HUES6 (cell line): ENCODE measurements at regions not wholly inside any gene's neighbourhood (a gene's known extent, or its start where the extent isn't known, plus 50 kb on each side); places are given as distances from the start of the nearest gene placed in this dataset.

Experiments used
- H3K27ac ChIP-seq: 2 replicates; pipeline ENCODE4 v1.7.0; 2013; ENCODE audit warnings: low read depth, mild to moderate bottlenecking, low read length, inconsistent platforms
- H3K27me3 ChIP-seq: 2 replicates; pipeline ENCODE4 v1.6.1; 2013; ENCODE audit warnings: low read length; ENCODE audit not compliant: control insufficient read depth, insufficient read depth
- H3K36me3 ChIP-seq: 2 replicates; pipeline ENCODE4 v1.6.1; 2013; ENCODE audit warnings: low read length; ENCODE audit not compliant: control insufficient read depth, insufficient read depth
- H3K4me1 ChIP-seq: 2 replicates; pipeline ENCODE4 v1.6.1; 2013; ENCODE audit warnings: low read length; ENCODE audit not compliant: control insufficient read depth, insufficient read depth
- H3K4me3 ChIP-seq: 2 replicates; pipeline ENCODE4 v1.5.1; 2013; ENCODE audit warnings: low read depth, low read length
- H3K9ac ChIP-seq: one replicate; pipeline ENCODE4 v1.6.1; 2013; ENCODE audit warnings: mild to moderate bottlenecking, low read length
- H3K9me3 ChIP-seq: 2 replicates; pipeline ENCODE4 v1.6.1; 2013; ENCODE audit warnings: low read depth, low read length; ENCODE audit not compliant: control insufficient read depth, insufficient read depth

- no peak overlapping the region for H3K9ac ChIP-seq
- H3K27me3 ChIP-seq = no peaks in the 10 kb centered on the region
- H3K4me1 ChIP-seq = peaks cover 6% of the 10 kb centered on the region
- no peaks in the 10 kb centered on the region for H3K9me3 ChIP-seq
- no peaks in the 10 kb centered on the region for H3K36me3 ChIP-seq
- H3K4me3 ChIP-seq = no peak overlapping the region
- no peak overlapping the region for H3K27ac ChIP-seq
These were observed 182.8 kb downstream of the NRIP1 start for GRCh38 chr21:14881863-14882499.

DNA sequence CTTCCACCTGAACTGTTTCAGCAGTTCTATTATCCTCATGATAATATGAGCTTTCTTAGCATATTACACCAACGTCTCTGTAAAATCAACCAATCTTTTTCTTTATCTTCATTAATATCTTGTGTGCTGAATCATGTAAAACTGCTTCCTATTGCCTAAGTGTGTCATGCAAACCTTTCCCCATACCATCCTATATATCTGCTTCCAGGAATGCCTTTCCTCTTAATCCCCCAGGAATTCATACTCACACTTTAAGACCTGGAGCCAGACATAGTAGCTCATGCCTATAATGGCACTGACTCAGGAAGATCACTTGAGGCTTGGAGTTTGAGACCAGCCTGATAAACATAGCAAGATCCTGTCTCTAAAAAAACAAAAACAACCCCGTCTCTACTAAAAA lies 183.9 kb downstream of the NRIP1 start:
- H3K27ac ChIP-seq = no peak overlapping the region
- no peaks in the 10 kb centered on the region for H3K9me3 ChIP-seq
- H3K9ac ChIP-seq = no peak overlapping the region
- H3K27me3 ChIP-seq = no peaks in the 10 kb centered on the region
- H3K4me1 ChIP-seq = peaks cover 6% of the 10 kb centered on the region
- no peak overlapping the region for H3K4me3 ChIP-seq
- H3K36me3 ChIP-seq = no peaks in the 10 kb centered on the region

GRCh38 chr21:14879458-14879857 lies 185.3 kb downstream of the NRIP1 start:
- H3K9me3 ChIP-seq = no peaks in the 10 kb centered on the region
- H3K4me3 ChIP-seq = no peak overlapping the region
- no peaks in the 10 kb centered on the region for H3K27me3 ChIP-seq
- no peak overlapping the region for H3K9ac ChIP-seq
- H3K27ac ChIP-seq = no peak overlapping the region
- H3K4me1 ChIP-seq = no peaks in the 10 kb centered on the region; the same call in none of the 2 replicates
- no peaks in the 10 kb centered on the region for H3K36me3 ChIP-seq

- Histone ChIP-seq H3K4me3 (no peak overlapping the region), H3K27ac (no peak overlapping the region), H3K27me3 (no peaks in the 10 kb centered on the region), H3K4me1 (no peaks in the 10 kb centered on the region; the same call in none of the 2 replicates), H3K36me3 (no peaks in the 10 kb centered on the region), H3K9ac (no peak overlapping the region), H3K9me3 (no peaks in the 10 kb centered on the region)
These were observed 185.8 kb downstream of the NRIP1 start for GRCh38 chr21:14878971-14879370.

DNA sequence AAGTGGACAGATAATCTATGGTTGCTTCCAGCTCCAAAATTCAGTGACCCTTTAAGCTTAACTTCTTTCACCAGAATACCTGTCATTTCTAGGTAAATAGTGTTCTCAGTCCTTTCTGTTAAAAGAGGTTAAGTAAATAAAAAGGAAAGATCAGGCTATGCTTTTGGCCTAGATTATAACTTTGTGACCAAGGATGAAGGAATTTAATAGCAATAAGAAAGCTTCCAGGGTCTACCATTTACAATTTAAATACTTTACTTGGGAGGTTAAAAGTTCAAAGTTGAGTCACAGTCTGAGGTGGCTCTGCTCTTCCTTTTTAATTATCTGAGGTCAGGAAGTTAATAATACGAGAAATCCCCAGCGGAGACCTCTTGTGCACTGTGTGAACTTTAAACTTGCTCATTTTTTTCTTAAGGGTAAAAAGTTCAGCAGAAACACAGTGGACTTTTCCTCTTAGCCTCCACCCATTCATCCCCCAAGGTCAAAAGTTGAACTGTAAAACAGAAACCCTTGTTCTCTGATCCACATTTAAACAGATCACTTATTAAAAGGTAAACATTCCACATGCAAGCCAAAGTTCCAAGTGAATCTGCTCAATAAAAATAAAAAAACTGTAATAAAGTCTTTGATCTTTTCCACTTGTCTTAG lies 187.1 kb downstream of the NRIP1 start:
- Histone ChIP-seq H3K27me3 (no peaks in the 10 kb centered on the region), H3K4me1 (no peaks in the 10 kb centered on the region; the same call in none of the 2 replicates), H3K9ac (no peak overlapping the region), H3K9me3 (no peaks in the 10 kb centered on the region), H3K4me3 (no peak overlapping the region), H3K36me3 (no peaks in the 10 kb centered on the region), H3K27ac (no peak overlapping the region)

GRCh38 chr21:14876524-14876840 lies 188.3 kb downstream of the NRIP1 start:
- Histone ChIP-seq H3K9ac (no peak overlapping the region), H3K36me3 (no peaks in the 10 kb centered on the region), H3K27ac (no peak overlapping the region), H3K9me3 (no peaks in the 10 kb centered on the region), H3K4me1 (no peaks in the 10 kb centered on the region; the same call in none of the 2 replicates), H3K4me3 (no peak overlapping the region), H3K27me3 (no peaks in the 10 kb centered on the region)

DNA sequence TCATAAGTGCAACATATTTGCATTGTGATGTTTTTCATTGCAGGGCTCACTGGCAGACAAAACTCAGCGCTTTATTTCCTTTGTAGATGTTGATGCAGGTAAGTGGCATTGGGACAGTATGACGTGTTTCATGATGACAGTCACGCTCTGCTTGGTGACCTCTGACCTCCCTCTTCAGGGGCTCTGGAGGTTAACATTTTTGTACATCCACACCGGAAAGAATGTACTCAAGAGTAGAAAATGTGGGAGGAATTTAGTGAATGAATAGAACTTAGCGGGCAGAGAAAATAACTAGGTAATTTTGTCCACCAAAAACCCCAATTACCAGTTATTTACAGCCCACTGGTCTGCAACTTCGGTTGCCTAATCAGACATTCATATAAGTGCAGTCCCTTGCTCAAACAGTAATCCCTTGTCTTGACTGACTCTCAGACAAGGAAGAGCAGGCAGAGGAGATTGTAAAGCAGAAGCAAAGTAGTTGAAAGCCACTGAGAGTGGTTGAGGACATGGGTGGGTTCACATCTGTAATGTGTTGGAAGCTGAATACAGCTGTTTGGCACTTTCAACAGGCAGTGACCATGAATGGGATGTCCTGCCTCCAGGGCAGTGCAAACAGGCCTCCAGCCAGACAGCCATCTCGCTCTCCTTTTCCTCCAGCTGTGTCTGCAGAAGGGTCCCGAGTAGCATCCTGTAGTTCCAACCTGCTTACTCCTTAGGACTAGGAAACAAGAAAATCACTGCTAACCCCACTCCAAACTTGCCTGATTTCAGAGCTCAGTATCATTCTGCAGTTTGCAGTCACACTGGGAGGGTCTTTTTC lies 188.9 kb downstream of the NRIP1 start:
- Histone ChIP-seq H3K4me1 (no peaks in the 10 kb centered on the region; the same call in none of the 2 replicates), H3K27me3 (no peaks in the 10 kb centered on the region), H3K27ac (no peak overlapping the region), H3K4me3 (no peak overlapping the region), H3K36me3 (no peaks in the 10 kb centered on the region), H3K9me3 (no peaks in the 10 kb centered on the region), H3K9ac (no peak overlapping the region)

- Histone ChIP-seq H3K9ac (no peak overlapping the region), H3K4me1 (no peaks in the 10 kb centered on the region; the same call in none of the 2 replicates), H3K36me3 (no peaks in the 10 kb centered on the region), H3K9me3 (no peaks in the 10 kb centered on the region), H3K4me3 (no peak overlapping the region), H3K27ac (no peak overlapping the region), H3K27me3 (no peaks in the 10 kb centered on the region)
These were observed 189.6 kb downstream of the NRIP1 start for GRCh38 chr21:14875186-14875585.

DNA sequence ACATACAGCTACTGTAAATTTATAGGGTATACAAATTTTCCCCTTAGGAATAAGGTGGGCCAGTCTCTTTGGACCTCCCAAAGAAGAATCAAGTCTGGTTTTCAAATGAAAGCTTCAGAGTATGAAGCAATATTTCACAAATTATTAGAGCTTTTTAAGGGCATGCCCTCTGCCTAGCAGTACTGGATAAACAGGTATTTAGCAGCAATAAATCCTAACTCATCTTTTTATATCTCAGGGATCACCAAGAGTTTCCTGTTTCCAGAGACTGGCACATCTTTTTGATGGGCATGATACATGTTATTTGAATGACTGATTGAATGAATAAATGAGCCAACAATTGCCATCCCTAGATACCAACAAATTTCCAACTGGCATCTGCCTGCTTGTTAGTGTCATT lies 190.4 kb downstream of the NRIP1 start:
- H3K36me3 ChIP-seq = no peaks in the 10 kb centered on the region
- H3K9me3 ChIP-seq = no peaks in the 10 kb centered on the region
- H3K4me3 ChIP-seq = no peak overlapping the region
- H3K27me3 ChIP-seq = no peaks in the 10 kb centered on the region
- H3K4me1 ChIP-seq = no peaks in the 10 kb centered on the region; the same call in none of the 2 replicates
- no peak overlapping the region for H3K27ac ChIP-seq
- H3K9ac ChIP-seq = no peak overlapping the region

- Histone ChIP-seq H3K27ac (no peak overlapping the region), H3K4me1 (peaks cover 7% of the 10 kb centered on the region; the same call in 1 of the 2 replicates), H3K27me3 (no peaks in the 10 kb centered on the region), H3K36me3 (no peaks in the 10 kb centered on the region), H3K4me3 (no peak overlapping the region), H3K9ac (no peak overlapping the region), H3K9me3 (no peaks in the 10 kb centered on the region)
These were observed 192.9 kb downstream of the NRIP1 start for GRCh38 chr21:14871861-14872260.

GRCh38 chr21:14870853-14871149 lies 194.0 kb downstream of the NRIP1 start:
- H3K36me3 ChIP-seq = no peaks in the 10 kb centered on the region
- no peaks in the 10 kb centered on the region for H3K9me3 ChIP-seq
- H3K4me3 ChIP-seq = no peak overlapping the region
- H3K9ac ChIP-seq = no peak overlapping the region
- no peaks in the 10 kb centered on the region for H3K27me3 ChIP-seq
- peaks cover 7% of the 10 kb centered on the region; the same call in 1 of the 2 replicates for H3K4me1 ChIP-seq
- no peak overlapping the region for H3K27ac ChIP-seq
